ENCODE measurements at regions not wholly inside any gene's neighbourhood (a gene's known extent, or its start where the extent isn't known, plus 50 kb on each side); places are given as distances from the start of the nearest gene placed in this dataset.
"Not testable (repeated sequence)": the region's sequence is repeated elsewhere in the genome, so short reads cannot be mapped to it uniquely, and the experiment has no call there.

- DNase-seq: no peak
These were observed 104.6 kb downstream of the MSX2 start for GRCh38 chr5:174828804-174829510.

- no peak for DNase-seq
These were observed 103.2 kb downstream of the MSX2 start for GRCh38 chr5:174827558-174827957.

- no peak for DNase-seq
These were observed 101.2 kb downstream of the MSX2 start for GRCh38 chr5:174825587-174825986.

GRCh38 chr5:174818430-174818829 lies 94.0 kb downstream of the MSX2 start:
- DNase-seq: no peak

- DNase-seq: no peak
These were observed 93.2 kb downstream of the MSX2 start for GRCh38 chr5:174817610-174818009.

GRCh38 chr5:174816858-174817257 lies 92.5 kb downstream of the MSX2 start:
- no peak for DNase-seq

- DNase-seq: no peak
These were observed 87.1 kb downstream of the MSX2 start for GRCh38 chr5:174811438-174811837.

- no peak for DNase-seq
These were observed 86.4 kb downstream of the MSX2 start for GRCh38 chr5:174810796-174811195.

- DNase-seq: no peak
These were observed 83.1 kb downstream of the MSX2 start for GRCh38 chr5:174807471-174807870.

GRCh38 chr5:174806729-174807128 lies 82.3 kb downstream of the MSX2 start:
- DNase-seq: no peak

- DNase-seq: no peak
These were observed 77.4 kb downstream of the MSX2 start for GRCh38 chr5:174801798-174802197.

GRCh38 chr5:174800435-174800834 lies 76.1 kb downstream of the MSX2 start:
- no peak for DNase-seq

GRCh38 chr5:174799121-174799520 lies 74.7 kb downstream of the MSX2 start:
- DNase-seq: no peak

GRCh38 chr5:174798551-174798951 lies 74.2 kb downstream of the MSX2 start:
- DNase-seq: no peak

GRCh38 chr5:174796711-174797192 lies 72.4 kb downstream of the MSX2 start:
- DNase-seq: no peak

- DNase-seq: no peak
These were observed 70.7 kb downstream of the MSX2 start for GRCh38 chr5:174794931-174795672.

- DNase-seq: no peak
These were observed 69.4 kb downstream of the MSX2 start for GRCh38 chr5:174793684-174794328.

- DNase-seq: no peak
These were observed 68.7 kb downstream of the MSX2 start for GRCh38 chr5:174793076-174793475.

- DNase-seq: not testable (repeated sequence)
These were observed 67.9 kb downstream of the MSX2 start for GRCh38 chr5:174792265-174792664.

- no peak for DNase-seq
These were observed 66.5 kb downstream of the MSX2 start for GRCh38 chr5:174790906-174791305.

- no peak for DNase-seq
These were observed 65.2 kb downstream of the MSX2 start for GRCh38 chr5:174789596-174789995.

- no peak for DNase-seq
These were observed 60.8 kb downstream of the MSX2 start for GRCh38 chr5:174785120-174785680.

Data from DMS153 (cell line).